PC-3 (cell line): ENCODE measurements at regions not wholly inside any gene's neighbourhood (a gene's known extent, or its start where the extent isn't known, plus 50 kb on each side); places are given as distances from the start of the nearest gene placed in this dataset.

Experiments used
- EZH2 ChIP-seq: fragments of 300-600 bp; sonication (generic); IDR thresholded peaks from one replicate; pipeline ENCODE4 v1.6.1; 2017; ENCODE audit warnings: antibody characterized with exemption, mild to moderate bottlenecking, low read length; ENCODE audit not compliant: unreplicated experiment
- TF ChIP-seq, protein P1 (sequence below): fragments of 300-600 bp; sonication (generic); conservative IDR thresholded peaks from 2 replicates; pipeline ENCODE4 v1.5.1; 2017; ENCODE audit warnings: antibody characterized with exemption, low read depth, mild to moderate bottlenecking, low read length

DNA sequence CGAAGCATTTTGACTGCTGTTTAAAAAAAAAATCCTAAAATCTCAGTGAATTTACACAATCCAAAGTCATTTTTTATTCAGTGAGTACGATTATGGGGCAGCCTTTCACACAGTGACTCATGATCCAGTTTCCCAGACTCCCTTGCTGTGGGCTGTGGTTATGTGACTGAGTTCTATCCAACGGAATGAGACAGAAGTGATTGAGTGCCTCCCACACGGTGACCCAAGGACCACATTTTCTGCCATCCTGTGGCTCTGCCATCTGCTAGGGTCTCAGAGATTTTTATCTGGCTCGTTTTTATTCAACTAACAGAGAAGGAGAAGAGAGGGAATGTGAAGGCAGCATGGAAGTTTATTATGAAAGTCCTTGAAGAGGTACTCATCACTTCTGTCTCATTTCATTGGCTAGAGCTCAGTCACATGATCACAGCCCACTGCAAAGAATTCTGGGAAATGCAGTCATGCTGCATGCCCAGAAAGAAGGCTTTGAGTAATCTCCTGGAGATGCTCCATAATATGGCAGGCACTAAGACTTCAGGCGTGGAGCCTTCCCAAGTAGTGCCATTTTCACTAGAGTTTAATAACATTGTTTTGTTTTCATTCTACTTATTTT, 999.4 kb downstream of the UQCRFS1 start:
- TF ChIP-seq, protein P1, sequence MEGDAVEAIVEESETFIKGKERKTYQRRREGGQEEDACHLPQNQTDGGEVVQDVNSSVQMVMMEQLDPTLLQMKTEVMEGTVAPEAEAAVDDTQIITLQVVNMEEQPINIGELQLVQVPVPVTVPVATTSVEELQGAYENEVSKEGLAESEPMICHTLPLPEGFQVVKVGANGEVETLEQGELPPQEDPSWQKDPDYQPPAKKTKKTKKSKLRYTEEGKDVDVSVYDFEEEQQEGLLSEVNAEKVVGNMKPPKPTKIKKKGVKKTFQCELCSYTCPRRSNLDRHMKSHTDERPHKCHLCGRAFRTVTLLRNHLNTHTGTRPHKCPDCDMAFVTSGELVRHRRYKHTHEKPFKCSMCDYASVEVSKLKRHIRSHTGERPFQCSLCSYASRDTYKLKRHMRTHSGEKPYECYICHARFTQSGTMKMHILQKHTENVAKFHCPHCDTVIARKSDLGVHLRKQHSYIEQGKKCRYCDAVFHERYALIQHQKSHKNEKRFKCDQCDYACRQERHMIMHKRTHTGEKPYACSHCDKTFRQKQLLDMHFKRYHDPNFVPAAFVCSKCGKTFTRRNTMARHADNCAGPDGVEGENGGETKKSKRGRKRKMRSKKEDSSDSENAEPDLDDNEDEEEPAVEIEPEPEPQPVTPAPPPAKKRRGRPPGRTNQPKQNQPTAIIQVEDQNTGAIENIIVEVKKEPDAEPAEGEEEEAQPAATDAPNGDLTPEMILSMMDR: no peak
- no peak for TF ChIP-seq EZH2
